IMR-90 (cell line): ENCODE measurements at regions not wholly inside any gene's neighbourhood (a gene's known extent, or its start where the extent isn't known, plus 50 kb on each side); places are given as distances from the start of the nearest gene placed in this dataset.

Source experiments
- ATAC-seq: fragments of 200-7000 bp; cut with Tn5 transposase; 2 replicates; pipeline ENCODE4 v1.9.1; 2020; ENCODE audit warnings: low read depth, mild to moderate bottlenecking, moderate library complexity
- BruUV-seq: library from RNA; stranded (reverse); fragments of 400-500 nt; replicated peaks from 2 replicates; lab custom pipeline; 2021; lab: Mats Ljungman, UMichigan
- CTCF ChIA-PET: fragments of 300-600 bp; formaldehyde crosslinking; extraction: SDS; loops from one replicate; lab custom pipeline; 2021; ENCODE audit warnings: antibody characterized with exemption; lab: Yijun Ruan, JAX
- POLR2A ChIA-PET: fragments of 300-600 bp; sonication (Branson Sonifier 250); formaldehyde crosslinking; loops from one replicate; lab custom pipeline; 2022; ENCODE audit warnings: antibody characterized with exemption; ENCODE audit not compliant: unreplicated experiment; lab: Charles Lee
- DNase-seq: peaks from one replicate; pipeline ENCODE4 v3.0.0; 2013
- H2AFZ ChIP-seq: replicated peaks from 2 replicates; pipeline ENCODE3; 2013; ENCODE audit warnings: low read length, mild to moderate bottlenecking; ENCODE audit not compliant: poor library complexity
- H2AK5ac ChIP-seq: 2 replicates; pipeline ENCODE4 v1.6.1; 2013; ENCODE audit warnings: low read depth, low read length, inconsistent platforms
- H2AK9ac ChIP-seq: replicated peaks from 2 replicates; pipeline ENCODE3; 2013; ENCODE audit warnings: mild to moderate bottlenecking, low read depth, low read length, moderate library complexity; ENCODE audit not compliant: poor library complexity
- H2BK120ac ChIP-seq: 2 replicates; pipeline ENCODE4 v1.6.1; 2013; ENCODE audit warnings: low read depth, low read length, inconsistent platforms
- H2BK15ac ChIP-seq: 3 replicates; pipeline ENCODE4 v1.6.1; 2013; ENCODE audit warnings: low read depth, low read length, inconsistent platforms
- H2BK20ac ChIP-seq: 2 replicates; pipeline ENCODE4 v1.6.1; 2013; ENCODE audit warnings: low read depth, mild to moderate bottlenecking, inconsistent platforms, low read length, moderate library complexity
- H2BK5ac ChIP-seq: 2 replicates; pipeline ENCODE4 v1.6.1; 2013; ENCODE audit warnings: mild to moderate bottlenecking, low read depth, low read length, inconsistent platforms; ENCODE audit not compliant: poor library complexity, severe bottlenecking
- H3K14ac ChIP-seq: replicated peaks from 2 replicates; pipeline ENCODE4 v1.6.1; 2013; ENCODE audit warnings: low read depth, low read length, inconsistent platforms
- H3K18ac ChIP-seq: 2 replicates; pipeline ENCODE4 v1.6.1; 2013; ENCODE audit warnings: low read depth, low read length, control low read depth
- H3K23ac ChIP-seq: 2 replicates; pipeline ENCODE4 v1.6.1; 2013; ENCODE audit warnings: low read depth, low read length, inconsistent platforms
- H3K27ac ChIP-seq: 2 replicates; pipeline ENCODE4 v1.5.1; 2013; ENCODE audit warnings: mild to moderate bottlenecking, control low read depth, low read length; ENCODE audit not compliant: insufficient read depth
- H3K27me3 ChIP-seq: 2 replicates; pipeline ENCODE4 v1.6.1; 2013; ENCODE audit warnings: low read length; ENCODE audit not compliant: control insufficient read depth, insufficient read depth
- H3K36me3 ChIP-seq: 2 replicates; pipeline ENCODE4 v1.6.1; 2013; ENCODE audit warnings: low read length, mixed read lengths; ENCODE audit not compliant: control insufficient read depth, insufficient read depth
- H3K4ac ChIP-seq: 2 replicates; pipeline ENCODE4 v1.6.1; 2013; ENCODE audit warnings: low read depth, low read length, inconsistent platforms
- H3K4me1 ChIP-seq: 2 replicates; pipeline ENCODE4 v1.6.1; 2013; ENCODE audit warnings: low read length, mixed read lengths; ENCODE audit not compliant: control insufficient read depth, insufficient read depth
- H3K4me2 ChIP-seq: 2 replicates; pipeline ENCODE4 v1.6.1; 2013; ENCODE audit warnings: low read depth, mild to moderate bottlenecking, control low read depth, low read length, moderate library complexity
- H3K4me3 ChIP-seq: 2 replicates; pipeline ENCODE4 v1.5.1; 2013; ENCODE audit warnings: low read depth, mild to moderate bottlenecking, control low read depth, low read length, moderate library complexity; ENCODE audit not compliant: insufficient read depth
- H3K56ac ChIP-seq: 2 replicates; pipeline ENCODE4 v1.6.1; 2013; ENCODE audit warnings: low read length, inconsistent platforms; ENCODE audit not compliant: insufficient read depth; ENCODE audit errors: extremely low read depth
- H3K79me1 ChIP-seq, 2 experiments: 2 replicates each; pipeline ENCODE4 v1.6.1; 2013; ENCODE audit warnings: low read length in 2 of 2, inconsistent platforms in 1 of 2, low read depth in 1 of 2
- H3K9ac ChIP-seq: 2 replicates; pipeline ENCODE4 v1.6.1; 2013; ENCODE audit warnings: low read depth, low read length, control low read depth
- H3K9me1 ChIP-seq: 2 replicates; pipeline ENCODE4 v1.6.1; 2013; ENCODE audit warnings: low read length, inconsistent platforms; ENCODE audit not compliant: insufficient read depth
- H3K9me3 ChIP-seq: 2 replicates; pipeline ENCODE4 v1.6.1; 2013; ENCODE audit warnings: low read length; ENCODE audit not compliant: control insufficient read depth, insufficient read depth
- H4K20me1 ChIP-seq: 2 replicates; pipeline ENCODE4 v1.6.1; 2013; ENCODE audit warnings: low read length, inconsistent platforms; ENCODE audit not compliant: insufficient read depth
- H4K5ac ChIP-seq: 2 replicates; pipeline ENCODE4 v1.6.1; 2013; ENCODE audit warnings: mild to moderate bottlenecking, low read depth, low read length, control low read depth
- H4K8ac ChIP-seq, 2 experiments: 2 replicates each; pipeline ENCODE4 v1.6.1; 2013; ENCODE audit warnings: low read depth in 2 of 2, low read length in 2 of 2, control low read depth in 1 of 2, inconsistent platforms in 1 of 2
- H4K91ac ChIP-seq: 2 replicates; pipeline ENCODE4 v1.6.1; 2013; ENCODE audit warnings: low read depth, low read length, inconsistent platforms; ENCODE audit not compliant: insufficient read depth
- BHLHE40 ChIP-seq: fragments of 150-350 bp; IDR thresholded peaks from 2 replicates; pipeline ENCODE4 v1.6.1; 2016; ENCODE audit warnings: mild to moderate bottlenecking, low read depth, low read length
- ELK1 ChIP-seq: fragments of 150-350 bp; IDR thresholded peaks from 2 replicates; pipeline ENCODE4 v1.6.1; 2016; ENCODE audit warnings: low read depth, mild to moderate bottlenecking, low read length, moderate library complexity, borderline replicate concordance
- POLR2A ChIP-seq: IDR thresholded peaks from 2 replicates; pipeline ENCODE4 v1.6.1; 2012; ENCODE audit warnings: mild to moderate bottlenecking, low read depth, low read length
- RAD21 ChIP-seq: IDR thresholded peaks from 2 replicates; pipeline ENCODE4 v1.6.1; 2012; ENCODE audit warnings: low read length, improper control_type of control experiment
- WGBS, 2 experiments: methylation state at CpG; one replicate each; pipeline versions ENCODE4 v1.1.5 to v1.1.7; 2013; ENCODE audit warnings: missing lambda C conversion rate in 2 of 2; ENCODE audit not compliant: insufficient read length in 1 of 2; ENCODE audit errors: extremely low coverage in 2 of 2; 5-methylcytosine and 5-hydroxymethylcytosine counted together
- dilution Hi-C: fragments of 300-500 bp; cut with HindIII; formaldehyde crosslinking; loops from one replicate; pipeline ENCODE4 v1.14.3; 2018; ENCODE audit warnings: low sequenced_read_pairs; ENCODE audit not compliant: unreplicated experiment
- in situ Hi-C: fragments of 300-500 bp; cut with MboI; formaldehyde crosslinking; loops from 3 replicates; pipeline ENCODE4 v1.14.3; 2019; ENCODE audit warnings: low sequenced_read_pairs, inconsistent platforms, mixed read lengths
- intact Hi-C: fragments of 100-400 bp; cut with micrococcal nuclease; formaldehyde crosslinking; loops from 2 replicates; pipeline ENCODE4 v1.10.0; 2022

DNA sequence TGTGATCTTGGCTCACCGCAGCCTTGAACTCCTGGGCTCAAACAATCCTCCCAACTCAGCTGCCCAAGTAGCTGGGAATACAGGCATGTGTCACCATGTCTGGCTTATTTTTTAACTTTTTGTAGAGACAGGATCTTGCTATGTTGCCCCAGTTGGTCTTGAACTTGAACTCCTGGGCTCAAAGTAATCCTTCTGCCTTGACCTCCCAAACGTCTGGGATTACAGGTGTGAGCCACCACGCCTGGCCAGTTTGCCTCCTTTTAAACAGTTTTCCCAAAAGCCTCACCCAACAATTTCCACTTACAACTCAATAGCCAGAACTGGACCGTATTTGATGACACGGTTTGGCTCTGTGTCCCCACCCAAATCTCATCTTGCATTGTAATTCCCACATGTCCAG is 85.4 kb upstream of the FOXN2 start:
- in situ Hi-C loops (no loop called here), dilution Hi-C loops (no loop called here), intact Hi-C loops (no loop called here)
- Histone ChIP-seq H2AFZ (no peak overlapping the region), H4K8ac (no peak overlapping the region), H4K91ac (no peak overlapping the region), H3K4me3 (no peak overlapping the region), H2BK15ac (no peak overlapping the region), H3K36me3 (no peaks in the 10 kb centered on the region), H3K18ac (no peak overlapping the region), H2BK120ac (no peak overlapping the region), H2BK20ac (no peak overlapping the region), H3K4me2 (no peak overlapping the region), H4K20me1 (no peaks in the 10 kb centered on the region), H4K5ac (no peak overlapping the region), H3K27me3 (no peaks in the 10 kb centered on the region; the same call in 1 of the 2 replicates), H3K9ac (no peak overlapping the region), H3K4me1 (no peaks in the 10 kb centered on the region), H2BK5ac (no peak overlapping the region), H3K4ac (no peak overlapping the region), H3K79me1 (no peaks in the 10 kb centered on the region), H3K14ac (no peak overlapping the region), H2AK5ac (no peak overlapping the region), H3K9me3 (no peaks in the 10 kb centered on the region), H3K56ac (no peak overlapping the region), H3K27ac (no peak overlapping the region), H3K23ac (no peak overlapping the region), H2AK9ac (no peak overlapping the region), H3K9me1 (no peaks in the 10 kb centered on the region)
- CTCF ChIA-PET, result no interaction called here
- no CpG with 5 or more reads among the region's 5 CpGs for WGBS, 2 experiments
- ATAC-seq (no peak), DNase-seq (no peak)
- no TSS peak for BruUV-seq
- no peak for TF ChIP-seq BHLHE40
- no peak for TF ChIP-seq ELK1
- TF ChIP-seq POLR2A, result no peak
- TF ChIP-seq RAD21, result no peak
- POLR2A ChIA-PET, result no interaction called here
